ENCODE measurements at regions not wholly inside any gene's neighbourhood (a gene's known extent, or its start where the extent isn't known, plus 50 kb on each side); places are given as distances from the start of the nearest gene placed in this dataset.
"Not testable (repeated sequence)": the region's sequence is repeated elsewhere in the genome, so short reads cannot be mapped to it uniquely, and the experiment has no call there.

DNA sequence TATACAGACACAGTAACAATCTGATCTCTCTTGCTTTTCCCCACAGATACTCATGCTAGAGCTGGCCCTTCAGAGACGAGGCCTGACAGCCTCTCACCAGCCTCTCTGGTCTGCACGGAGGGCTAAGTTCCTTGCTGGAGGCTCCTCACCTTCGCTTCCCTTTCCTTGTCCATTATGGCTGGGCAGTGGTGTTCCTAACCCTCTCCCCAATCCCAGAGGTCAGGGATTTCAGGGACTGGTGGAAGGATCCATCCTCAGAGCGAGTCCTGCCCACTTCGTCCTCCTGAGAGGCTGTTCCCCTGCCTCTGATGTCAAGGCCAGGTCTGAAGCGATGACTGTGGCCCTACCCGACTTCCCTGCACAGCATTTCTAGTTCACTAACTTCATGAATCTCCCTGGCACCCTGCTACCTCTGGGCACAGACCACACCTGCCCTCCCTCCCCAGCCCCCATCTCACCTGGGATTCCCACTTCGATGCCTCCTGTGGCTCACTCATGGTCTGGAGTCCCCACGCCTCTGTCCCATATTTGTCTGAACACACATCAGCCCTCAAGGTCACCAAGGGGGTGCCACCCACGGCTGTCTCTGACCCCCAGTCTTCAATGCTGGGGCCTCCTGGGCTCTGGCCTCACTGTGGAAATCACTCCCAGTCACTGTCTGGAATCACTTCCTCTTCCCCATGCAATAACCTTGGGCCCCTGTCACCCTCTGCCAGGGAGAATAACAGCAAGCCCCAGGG is 124.9 kb upstream of the PRR20G start:
- ATAC-seq, result no peak
- Mint-ChIP-seq H3K9me3 (no peaks in the 10 kb centered on the region), H3K4me1 (no peaks in the 10 kb centered on the region), H3K27me3 (peaks cover 33% of the 10 kb centered on the region), H3K36me3 (ENCODE audit: low read depth) (no peaks in the 10 kb centered on the region), H3K4me3 (no peak overlapping the region), H3K27ac (no peak overlapping the region)
- no peak for DNase-seq

DNA sequence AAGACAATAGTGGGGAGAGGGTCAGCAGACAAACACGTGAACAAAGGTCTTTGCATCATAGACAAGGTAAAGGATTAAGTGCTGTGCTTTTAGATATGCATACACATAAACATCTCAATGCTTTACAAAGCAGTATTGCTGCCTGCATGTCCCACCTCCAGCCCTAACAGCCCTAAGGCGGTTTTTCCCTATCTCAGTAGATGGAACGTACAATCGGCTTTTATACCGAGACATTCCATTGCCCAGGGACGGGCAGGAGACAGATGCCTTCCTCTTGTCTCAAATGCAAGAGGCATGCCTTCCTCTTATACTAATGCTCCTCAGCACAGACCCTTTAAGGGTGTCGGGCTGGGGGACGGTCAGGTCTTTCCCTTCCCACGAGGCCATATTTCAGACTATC is 124.0 kb upstream of the PRR20G start:
- not testable (repeated sequence) for H3K9me3 Mint-ChIP-seq; H3K4me3 Mint-ChIP-seq; H3K4me1 Mint-ChIP-seq; H3K36me3 Mint-ChIP-seq (ENCODE audit: low read depth); H3K27ac Mint-ChIP-seq; DNase-seq; ATAC-seq
- H3K27me3 Mint-ChIP-seq, result peaks cover 27% of the 10 kb centered on the region

DNA sequence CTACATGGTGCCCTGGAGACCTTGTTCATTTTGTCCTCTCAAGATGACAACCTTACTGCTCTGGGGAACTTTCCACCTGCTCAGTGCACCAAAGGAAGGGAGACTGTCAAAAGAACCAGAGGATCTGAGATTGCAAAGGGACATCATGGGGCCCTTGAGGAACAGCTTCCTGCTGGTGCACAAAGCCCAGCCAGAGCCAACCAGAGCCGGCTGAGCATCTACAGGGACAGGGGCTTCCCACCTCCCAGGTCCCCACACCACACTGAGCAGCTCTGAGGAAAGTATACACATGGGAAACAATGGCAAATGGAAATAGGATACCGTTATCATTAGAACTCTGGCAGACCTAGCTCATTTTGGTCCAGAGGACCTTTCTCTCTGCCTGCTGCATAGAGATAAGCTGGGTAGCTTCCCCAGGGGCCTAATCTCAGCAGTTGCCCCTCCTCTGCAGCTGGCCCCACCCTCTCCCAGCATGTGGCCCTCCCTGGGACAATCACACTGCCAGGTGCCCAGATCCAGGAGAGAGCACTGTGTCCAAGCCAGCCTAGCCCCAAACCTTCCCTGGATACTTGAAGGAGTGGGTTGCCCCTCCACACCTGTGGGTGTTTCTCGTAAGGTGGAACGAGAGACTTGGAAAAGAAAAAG is 123.4 kb upstream of the PRR20G start:
- Mint-ChIP-seq H3K27me3 (peaks cover 25% of the 10 kb centered on the region), H3K36me3 (ENCODE audit: low read depth) (no peaks in the 10 kb centered on the region), H3K27ac (no peak overlapping the region), H3K4me1 (no peaks in the 10 kb centered on the region), H3K9me3 (no peaks in the 10 kb centered on the region), H3K4me3 (no peak overlapping the region)
- ATAC-seq (no peak), DNase-seq (no peak)

DNA sequence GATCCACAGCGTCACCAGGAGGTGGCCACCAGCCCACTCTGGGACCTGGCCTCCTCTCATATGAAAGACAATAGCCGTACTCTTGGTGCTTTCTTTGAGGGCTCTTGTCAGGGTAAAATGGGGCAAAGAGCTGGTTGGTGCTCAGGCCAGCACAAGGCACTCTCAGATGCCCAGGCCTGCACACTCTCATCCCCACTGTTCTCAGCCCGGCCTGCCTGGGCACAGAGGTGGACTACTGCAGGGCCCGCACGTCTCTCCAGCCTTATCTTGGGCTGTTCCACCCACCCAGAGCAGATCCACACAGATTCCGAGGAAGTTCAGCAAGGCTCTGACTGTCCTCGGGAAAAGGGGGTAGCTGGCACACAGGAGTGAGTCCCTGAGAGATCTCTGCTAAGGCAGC is 122.8 kb upstream of the PRR20G start:
- Mint-ChIP-seq H3K4me3 (no peak overlapping the region), H3K27ac (no peak overlapping the region), H3K4me1 (no peaks in the 10 kb centered on the region), H3K9me3 (no peaks in the 10 kb centered on the region), H3K36me3 (ENCODE audit: low read depth) (no peaks in the 10 kb centered on the region), H3K27me3 (peaks cover 25% of the 10 kb centered on the region)
- no peak for ATAC-seq
- DNase-seq, result no peak

DNA sequence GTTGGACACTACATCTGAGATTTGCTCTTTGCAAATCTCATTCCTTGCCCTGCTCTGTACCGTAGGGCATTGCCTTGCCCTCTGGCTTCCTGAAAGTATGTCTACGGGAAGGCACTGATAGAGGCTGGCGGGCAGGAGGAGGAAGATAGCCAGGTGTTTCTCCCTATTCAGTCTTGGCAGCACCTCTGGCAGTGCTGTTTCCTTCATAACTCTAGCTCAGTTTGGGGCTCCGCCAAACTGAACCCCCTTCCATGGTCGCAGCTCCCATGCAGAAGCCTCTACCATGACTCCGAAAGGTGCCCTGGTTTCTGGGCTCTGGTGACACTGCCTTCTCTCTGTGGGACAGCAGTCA is 122.3 kb upstream of the PRR20G start:
- H3K9me3 Mint-ChIP-seq, result no peaks in the 10 kb centered on the region
- H3K36me3 Mint-ChIP-seq (ENCODE audit: low read depth), result no peaks in the 10 kb centered on the region
- no peaks in the 10 kb centered on the region for H3K4me1 Mint-ChIP-seq
- H3K4me3 Mint-ChIP-seq, result no peak overlapping the region
- H3K27ac Mint-ChIP-seq, result no peak overlapping the region
- H3K27me3 Mint-ChIP-seq, result peaks cover 24% of the 10 kb centered on the region
- ATAC-seq, result no peak
- no peak for DNase-seq

DNA sequence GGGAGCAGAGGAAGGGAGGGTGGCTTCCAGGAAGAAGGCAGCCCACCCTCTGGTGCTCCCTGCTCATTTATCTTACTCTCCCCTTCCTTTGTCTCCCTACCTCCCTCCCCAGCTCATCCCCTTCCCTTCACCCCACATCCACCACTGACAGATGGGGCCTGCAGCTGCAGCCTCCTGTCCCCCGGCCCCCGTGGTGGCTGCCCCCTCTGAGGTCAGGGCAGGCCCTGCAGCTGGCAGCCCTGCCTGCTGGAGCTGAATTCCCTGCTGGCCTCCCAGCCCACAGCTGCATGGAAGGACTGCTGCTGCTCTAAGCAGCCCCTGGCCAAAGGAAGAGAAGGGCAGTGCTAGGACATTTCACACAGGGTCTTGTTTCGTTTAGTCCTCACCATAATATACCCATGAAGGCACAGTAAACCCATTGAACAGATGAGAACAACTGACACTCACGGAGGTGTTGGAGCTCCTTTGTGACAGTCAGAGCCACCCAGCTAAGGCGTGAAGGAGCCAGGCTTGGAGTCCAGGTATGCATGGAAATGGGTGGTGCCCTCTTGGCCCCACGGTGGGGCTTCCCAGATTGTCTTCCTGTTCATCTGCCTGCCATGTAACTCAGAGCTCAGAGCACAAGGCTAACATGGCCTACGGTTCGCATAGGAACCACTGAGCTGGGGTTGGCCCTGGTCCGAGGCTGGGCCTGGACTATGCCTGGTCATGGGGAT is 121.7 kb upstream of the PRR20G start:
- ATAC-seq, result no peak
- no peak overlapping the region for H3K27ac Mint-ChIP-seq
- H3K9me3 Mint-ChIP-seq, result no peaks in the 10 kb centered on the region
- no peak for DNase-seq
- H3K4me1 Mint-ChIP-seq, result no peaks in the 10 kb centered on the region
- no peaks in the 10 kb centered on the region for H3K36me3 Mint-ChIP-seq (ENCODE audit: low read depth)
- H3K27me3 Mint-ChIP-seq, result peaks cover 23% of the 10 kb centered on the region
- no peak overlapping the region for H3K4me3 Mint-ChIP-seq

DNA sequence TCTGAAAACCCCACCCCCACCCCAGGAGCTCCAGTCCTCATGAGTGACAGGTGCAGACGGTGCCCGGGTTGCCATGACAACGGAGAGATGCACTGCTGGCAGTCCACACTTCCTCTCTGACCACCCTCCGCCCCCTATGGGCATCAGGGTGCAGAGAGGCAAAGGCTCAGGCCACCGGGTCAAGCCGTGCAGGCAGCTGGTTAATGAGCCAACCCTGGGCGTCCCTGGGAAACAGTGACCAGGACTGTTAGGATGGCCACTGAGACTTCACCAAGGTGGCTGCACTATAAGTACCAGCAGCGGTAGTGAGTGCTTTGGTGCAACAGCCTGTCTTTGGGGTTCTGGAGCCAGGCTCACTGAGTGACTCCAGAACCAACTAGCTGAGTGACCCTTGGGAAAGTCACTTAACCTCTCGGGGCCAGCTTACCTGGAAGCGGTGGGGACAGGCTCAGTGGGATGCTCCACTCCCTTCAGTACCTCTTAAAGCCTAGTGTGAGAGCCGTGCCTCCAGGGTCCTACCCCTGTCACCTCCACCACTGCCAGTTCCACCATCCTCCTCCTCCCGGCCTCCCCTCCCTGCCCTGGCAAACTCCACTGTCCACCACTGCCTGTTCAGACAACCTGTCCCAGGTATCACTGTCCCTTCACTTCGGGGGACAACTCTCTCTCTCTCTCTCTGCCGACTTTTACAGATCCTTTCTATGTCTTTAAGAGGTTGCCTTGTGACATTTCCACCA is 121.0 kb upstream of the PRR20G start:
- peaks cover 19% of the 10 kb centered on the region for H3K27me3 Mint-ChIP-seq
- H3K9me3 Mint-ChIP-seq, result no peaks in the 10 kb centered on the region
- H3K27ac Mint-ChIP-seq, result no peak overlapping the region
- H3K4me3 Mint-ChIP-seq, result no peak overlapping the region
- H3K4me1 Mint-ChIP-seq, result no peaks in the 10 kb centered on the region
- DNase-seq (no peak), ATAC-seq (no peak)
- no peaks in the 10 kb centered on the region for H3K36me3 Mint-ChIP-seq (ENCODE audit: low read depth)

DNA sequence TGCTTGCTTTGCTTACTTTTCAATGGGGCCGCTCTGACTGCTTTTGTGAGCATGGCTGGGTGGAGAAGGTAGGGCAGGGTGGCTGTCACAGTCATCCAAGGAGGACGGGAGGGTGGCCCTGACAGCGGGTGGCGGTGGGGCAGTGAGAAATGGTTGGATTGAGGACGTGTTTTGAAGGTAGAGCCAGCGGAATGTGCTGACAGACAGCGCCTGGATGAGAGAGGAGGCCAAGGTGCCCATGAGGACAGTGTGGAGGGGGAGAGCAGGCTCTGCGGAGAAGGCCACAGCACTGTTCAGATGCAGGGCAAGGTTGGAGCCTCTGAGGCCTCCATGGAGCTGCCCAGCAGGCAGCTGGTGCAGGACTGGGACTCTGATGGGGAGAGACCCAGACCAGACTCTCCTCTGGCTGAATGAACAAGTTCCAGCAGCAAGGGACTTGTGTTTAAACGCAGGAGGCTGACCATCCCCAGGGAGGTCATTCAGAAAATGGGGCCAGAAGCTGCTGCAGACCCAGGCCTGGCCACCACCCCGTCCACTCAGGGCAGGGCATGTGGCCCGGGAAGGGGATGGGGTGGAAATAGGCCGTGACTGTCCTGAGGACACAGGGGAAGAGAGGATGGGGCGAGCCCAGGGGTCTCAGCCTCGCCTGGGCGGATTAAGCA is 120.3 kb upstream of the PRR20G start:
- Mint-ChIP-seq H3K9me3 (no peaks in the 10 kb centered on the region), H3K36me3 (ENCODE audit: low read depth) (no peaks in the 10 kb centered on the region), H3K4me3 (no peak overlapping the region), H3K4me1 (no peaks in the 10 kb centered on the region), H3K27ac (no peak overlapping the region), H3K27me3 (peaks cover 14% of the 10 kb centered on the region)
- ATAC-seq (no peak), DNase-seq (no peak)

DNA sequence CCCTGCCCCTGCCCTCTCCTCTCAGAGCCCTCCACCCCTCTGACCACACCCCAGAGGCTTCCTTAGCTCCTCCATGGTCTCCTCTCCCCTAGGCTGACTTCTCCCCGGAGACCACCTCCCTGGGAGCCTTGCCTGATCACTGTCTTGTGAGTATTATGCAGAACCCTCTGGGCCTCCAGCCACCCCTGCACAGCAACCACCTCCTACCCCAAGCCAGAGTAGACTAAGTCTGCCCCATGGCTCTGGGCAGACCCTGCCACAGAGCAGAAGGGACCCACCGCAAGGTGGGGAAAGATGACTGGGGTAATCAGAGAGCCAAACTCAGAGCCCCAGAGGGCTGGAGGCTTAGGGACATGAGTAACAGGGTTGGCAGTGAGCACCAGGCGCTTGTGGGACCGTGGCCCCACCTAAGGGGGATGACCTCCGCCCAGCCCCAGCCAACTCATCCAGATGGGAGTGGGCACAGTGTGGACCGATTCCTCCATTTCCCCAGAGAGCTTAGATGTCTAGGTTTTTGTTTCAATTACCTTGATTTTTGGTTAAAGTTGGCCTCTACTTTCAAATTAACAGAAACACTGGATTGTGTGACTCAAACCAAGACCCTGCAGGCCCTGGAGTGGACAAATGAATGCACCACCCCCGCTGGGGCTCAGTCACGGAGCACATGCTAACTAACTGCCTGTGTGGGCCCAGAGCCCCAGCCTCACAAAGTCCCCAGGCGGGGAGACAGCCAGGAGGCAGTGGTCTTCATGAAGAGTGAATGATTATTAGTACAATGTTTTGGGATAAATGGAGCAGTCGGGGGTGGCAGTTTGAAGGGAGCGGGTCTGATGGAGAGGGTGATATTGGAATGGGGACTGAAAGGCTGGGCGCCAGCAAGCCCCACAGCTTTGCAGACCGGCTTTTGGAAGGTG is 119.4 kb upstream of the PRR20G start:
- Mint-ChIP-seq H3K36me3 (ENCODE audit: low read depth) (no peaks in the 10 kb centered on the region), H3K4me3 (no peak overlapping the region), H3K27me3 (peaks cover 9% of the 10 kb centered on the region), H3K27ac (no peak overlapping the region), H3K9me3 (no peaks in the 10 kb centered on the region), H3K4me1 (no peaks in the 10 kb centered on the region)
- no peak for DNase-seq
- ATAC-seq, result no peak

DNA sequence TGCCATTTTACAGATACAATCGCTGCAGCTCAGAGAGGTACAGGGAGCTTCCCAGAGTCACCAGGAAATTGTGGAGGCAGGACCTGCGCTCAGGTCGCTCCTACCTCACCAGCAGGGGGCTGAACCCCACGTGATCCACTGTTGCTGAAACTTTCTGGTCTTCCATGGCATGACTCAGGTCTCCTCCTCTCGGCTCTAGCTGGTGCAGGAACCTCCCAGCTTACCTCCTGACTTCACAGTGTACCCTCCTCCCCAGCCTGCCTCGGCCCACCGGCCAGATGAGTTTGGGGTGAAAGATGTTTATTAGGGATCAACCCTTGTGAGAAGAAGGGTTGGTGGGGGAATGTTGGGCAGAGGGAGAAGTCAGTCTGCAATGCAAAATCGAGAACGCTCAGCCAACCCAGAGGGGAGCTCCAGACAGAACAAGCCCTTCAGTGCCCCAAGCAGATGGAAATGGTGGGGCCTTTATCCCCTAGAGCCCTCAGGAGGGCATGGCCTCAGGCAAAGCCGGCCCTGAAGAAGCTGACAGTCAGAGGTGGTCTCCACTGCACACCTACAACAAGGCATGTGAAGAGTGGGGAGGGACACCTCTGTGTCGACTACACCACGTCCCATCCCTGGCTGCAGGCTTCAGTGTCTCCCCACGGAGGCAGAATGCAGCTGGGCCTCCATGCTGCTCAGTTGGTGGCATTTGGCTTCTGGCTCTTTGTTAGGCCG is 118.6 kb upstream of the PRR20G start:
- Mint-ChIP-seq H3K9me3 (no peaks in the 10 kb centered on the region), H3K36me3 (ENCODE audit: low read depth) (no peaks in the 10 kb centered on the region), H3K27me3 (peaks cover 11% of the 10 kb centered on the region), H3K27ac (no peak overlapping the region), H3K4me1 (no peaks in the 10 kb centered on the region), H3K4me3 (no peak overlapping the region)
- ATAC-seq, result peak; percentile 20
- DNase-seq, result peak; percentile 17

DNA sequence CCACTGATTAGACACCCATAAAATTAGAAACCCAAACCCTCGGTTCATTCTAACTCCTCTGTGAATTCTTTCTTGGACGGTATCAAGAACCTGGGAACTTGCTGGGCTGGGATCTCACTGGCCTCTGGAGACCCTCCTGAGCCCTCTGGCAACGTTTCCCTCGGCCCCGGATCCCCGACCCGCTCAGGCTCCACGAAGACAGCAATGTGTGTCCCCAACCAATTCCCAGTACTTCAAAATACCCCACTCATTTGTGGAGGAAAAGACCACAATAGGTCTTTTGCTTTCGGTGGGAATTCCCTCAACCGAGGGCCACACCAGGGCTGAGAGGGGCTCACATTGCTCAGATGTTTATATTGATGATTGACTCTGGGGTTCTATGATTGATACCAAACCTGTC is 117.9 kb upstream of the PRR20G start:
- no peaks in the 10 kb centered on the region for H3K4me1 Mint-ChIP-seq
- no peak overlapping the region for H3K4me3 Mint-ChIP-seq
- H3K27me3 Mint-ChIP-seq, result peaks cover 11% of the 10 kb centered on the region
- DNase-seq, result no peak
- no peak overlapping the region for H3K27ac Mint-ChIP-seq
- no peaks in the 10 kb centered on the region for H3K36me3 Mint-ChIP-seq (ENCODE audit: low read depth)
- no peak for ATAC-seq
- H3K9me3 Mint-ChIP-seq, result no peaks in the 10 kb centered on the region

DNA sequence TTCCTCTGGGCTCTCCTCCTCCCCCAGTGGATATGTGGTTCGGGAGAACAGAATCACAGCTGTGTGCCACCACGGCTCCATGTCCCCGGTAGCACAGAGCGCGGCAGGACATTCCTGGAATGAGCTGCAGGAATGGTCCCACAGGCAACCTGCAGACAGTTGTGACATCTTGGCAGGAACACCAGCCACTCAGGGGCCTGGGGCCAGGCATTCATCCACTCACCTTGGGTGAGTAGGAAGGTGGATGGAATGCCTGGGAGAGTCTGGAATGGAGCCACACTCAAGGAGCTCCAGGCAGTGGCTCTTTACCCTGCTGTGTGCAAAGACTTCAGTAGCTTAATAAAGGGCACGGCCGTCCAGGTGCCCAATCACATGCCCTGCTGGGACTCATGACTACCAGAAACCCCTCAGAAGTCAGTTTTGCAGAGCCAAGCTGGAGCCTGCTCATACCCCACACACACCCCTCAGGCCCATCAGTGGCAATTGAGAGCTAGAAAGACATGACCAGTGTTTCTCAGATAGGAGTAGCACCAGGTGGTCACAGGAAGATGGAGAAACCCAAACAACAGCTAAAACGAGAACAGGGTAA is 117.3 kb upstream of the PRR20G start:
- Mint-ChIP-seq H3K27me3 (peaks cover 8% of the 10 kb centered on the region), H3K36me3 (ENCODE audit: low read depth) (no peaks in the 10 kb centered on the region), H3K4me1 (no peaks in the 10 kb centered on the region)

More for the DNA sequence above, 117.3 kb upstream of the PRR20G start:
- ATAC-seq (no peak), DNase-seq (no peak)
- Mint-ChIP-seq H3K4me3 (no peak overlapping the region), H3K9me3 (no peaks in the 10 kb centered on the region), H3K27ac (no peak overlapping the region)

All from activated naive CD8-positive, alpha-beta T cell treated with anti-CD3 and anti-CD28 coated beads, Interleukin-2, amount 50 U/mL, for 24 hours (primary cell).